Keratinocyte (primary cell): ENCODE measurements at regions not wholly inside any gene's neighbourhood (a gene's known extent, or its start where the extent isn't known, plus 50 kb on each side); places are given as distances from the start of the nearest gene placed in this dataset.

Experiments
- CTCF ChIP-seq, 3 experiments: IDR thresholded peaks in 1 of 3; conservative IDR thresholded peaks in 1 of 3; optimal IDR thresholded peaks in 1 of 3; 2 replicates in 2 of 3; 3 replicates in 1 of 3; pipeline versions ENCODE3 to v1.5.1; 2011; ENCODE audit warnings: low read length in 3 of 3, mild to moderate bottlenecking in 3 of 3, moderate library complexity in 2 of 3, control low read depth in 1 of 3, inconsistent platforms in 1 of 3; ENCODE audit not compliant: insufficient read depth in 2 of 3; ENCODE audit errors: extremely low read depth in 1 of 3
- EZH2 ChIP-seq: IDR thresholded peaks from one replicate; pipeline ENCODE4 v1.6.1; 2012; ENCODE audit warnings: inconsistent platforms, mild to moderate bottlenecking, low read length, moderate library complexity

DNA sequence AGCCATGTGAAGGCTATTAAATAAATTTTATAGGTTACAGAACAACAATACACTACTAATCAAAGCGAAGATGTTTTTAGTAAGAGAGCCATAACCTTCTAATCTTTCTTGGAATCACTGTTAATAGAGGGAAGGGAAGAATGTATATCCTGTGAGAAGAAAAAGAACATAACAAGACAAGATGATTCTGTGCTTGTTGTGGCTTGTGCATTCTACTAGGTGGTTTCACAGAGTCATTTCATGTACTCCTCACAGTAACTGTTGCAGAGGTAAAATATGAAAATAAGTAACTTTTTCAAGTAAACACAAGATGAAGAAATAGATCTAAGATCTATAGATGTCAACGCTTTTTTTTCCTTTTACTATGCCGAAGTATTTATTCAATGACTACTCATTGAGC lies 116.9 kb upstream of the FAM83B start:
- no peak for TF ChIP-seq CTCF (optimal IDR thresholded peaks at IDR 0.05 in 1 of 3, IDR thresholded peaks at IDR 0.05 in 1 of 3, conservative IDR thresholded peaks at IDR 0.05 in 1 of 3; ENCODE audit: extremely low read depth in 1 of 3, insufficient read depth in 2 of 3, low read length in 3 of 3)
- TF ChIP-seq EZH2, result no peak
